ENCODE measurements at regions not wholly inside any gene's neighbourhood (a gene's known extent, or its start where the extent isn't known, plus 50 kb on each side); places are given as distances from the start of the nearest gene placed in this dataset.

GRCh38 chr14:35201066-35201465, 78.7 kb downstream of the PRORP start:
- ChIA-PET CTCF (interaction anchor here (0.6 kb wide), 1 partner anchor 45 kb away, joined by 3 read pairs; no protein-coding TSS in a partner anchor), POLR2A (ENCODE audit: low non-redundant PET) (no interaction called here)

GRCh38 chr14:35202195-35202594, 79.8 kb downstream of the PRORP start:
- ChIA-PET POLR2A (ENCODE audit: low non-redundant PET) (no interaction called here), CTCF (interaction anchor here (0.6 kb wide), 1 partner anchor 129 kb away, joined by 3 read pairs; no protein-coding TSS in a partner anchor)

More at GRCh38 chr14:35201066-35201465, 78.7 kb downstream of the PRORP start:
- TF ChIP-seq CTCF (conservative IDR thresholded peaks at IDR 0.05; ENCODE audit: low read depth): no peak
- DNase-seq (ENCODE audit: low spot score): no peak
- no peak overlapping the region for H3K27ac ChIP-seq

GRCh38 chr14:35205737-35206136, 83.4 kb downstream of the PRORP start:
- no peak for TF ChIP-seq CTCF (conservative IDR thresholded peaks at IDR 0.05; ENCODE audit: low read depth)
- CTCF ChIA-PET: no interaction called here
- POLR2A ChIA-PET (ENCODE audit: low non-redundant PET): no interaction called here
- H3K27ac ChIP-seq: no peak overlapping the region
- no peak for DNase-seq (ENCODE audit: low spot score)

More at GRCh38 chr14:35202195-35202594, 79.8 kb downstream of the PRORP start:
- TF ChIP-seq CTCF (conservative IDR thresholded peaks at IDR 0.05; ENCODE audit: low read depth): no peak
- no peak overlapping the region for H3K27ac ChIP-seq
- DNase-seq (ENCODE audit: low spot score): no peak

- no peak for DNase-seq (ENCODE audit: low spot score)
- ChIA-PET POLR2A (ENCODE audit: low non-redundant PET) (no interaction called here), CTCF (no interaction called here)
- H3K27ac ChIP-seq: no peak overlapping the region
- no peak for TF ChIP-seq CTCF (conservative IDR thresholded peaks at IDR 0.05; ENCODE audit: low read depth)
These were observed 81.1 kb upstream of the PSMA6 start for GRCh38 chr14:35211067-35211466.

GRCh38 chr14:35212471-35213142, 79.6 kb upstream of the PSMA6 start:
- no peak for TF ChIP-seq CTCF (conservative IDR thresholded peaks at IDR 0.05; ENCODE audit: low read depth)
- H3K27ac ChIP-seq: no peak overlapping the region; the same call in 1 of the 2 replicates
- POLR2A ChIA-PET (ENCODE audit: low non-redundant PET): no interaction called here
- no peak for DNase-seq (ENCODE audit: low spot score)
- CTCF ChIA-PET: interaction anchor here (0.7 to 1.1 kb wide), 2 partner anchors 20 to 406 kb away, joined by 3 to 4 read pairs; no protein-coding TSS in a partner anchor

GRCh38 chr14:35213143-35213788, 78.9 kb upstream of the PSMA6 start:
- TF ChIP-seq CTCF (conservative IDR thresholded peaks at IDR 0.05; ENCODE audit: low read depth): no peak
- ChIA-PET CTCF (interaction anchor here (0.6 to 0.7 kb wide), 2 partner anchors 27 to 405 kb away, joined by 3 to 4 read pairs; no protein-coding TSS in a partner anchor), POLR2A (ENCODE audit: low non-redundant PET) (no interaction called here)
- H3K27ac ChIP-seq: no peak overlapping the region; the same call in 1 of the 2 replicates
- no peak for DNase-seq (ENCODE audit: low spot score)

Measured in RWPE1 (cell line).